Activated CD4-positive, alpha-beta T cell treated with anti-CD3 and anti-CD28 coated beads for 24 hours (primary cell): ENCODE measurements at regions not wholly inside any gene's neighbourhood (a gene's known extent, or its start where the extent isn't known, plus 50 kb on each side); places are given as distances from the start of the nearest gene placed in this dataset.

Experiments used
- DNase-seq, 2 donors: peaks; one replicate each; pipeline ENCODE4 v3.0.0-alpha.2; 2020; ENCODE audit warnings: low read depth in 2 of 2

GRCh38 chr14:86722612-86723253 lies 1192.8 kb downstream of the FLRT2 start:
- no peak for DNase-seq

- DNase-seq: no peak
Observed at GRCh38 chr14:86714575-86714974, 1184.6 kb downstream of the FLRT2 start.

GRCh38 chr14:86714153-86714552 lies 1184.2 kb downstream of the FLRT2 start:
- DNase-seq: no peak

GRCh38 chr14:86712727-86713126 lies 1182.8 kb downstream of the FLRT2 start:
- no peak for DNase-seq

GRCh38 chr14:86712176-86712575 lies 1182.2 kb downstream of the FLRT2 start:
- DNase-seq: no peak

- no peak for DNase-seq
Observed at GRCh38 chr14:86708846-86709339, 1178.9 kb downstream of the FLRT2 start.

- DNase-seq: no peak
Observed at GRCh38 chr14:86707071-86707470, 1177.1 kb downstream of the FLRT2 start.

GRCh38 chr14:86683561-86683960 lies 1153.6 kb downstream of the FLRT2 start:
- DNase-seq: no peak

- DNase-seq: no peak
Observed at GRCh38 chr14:86675059-86675458, 1145.1 kb downstream of the FLRT2 start.

GRCh38 chr14:86673523-86673969 lies 1143.6 kb downstream of the FLRT2 start:
- no peak for DNase-seq

GRCh38 chr14:86672080-86672479 lies 1142.1 kb downstream of the FLRT2 start:
- DNase-seq: no peak

GRCh38 chr14:86665975-86666374 lies 1136.0 kb downstream of the FLRT2 start:
- DNase-seq: no peak

- no peak for DNase-seq
Observed at GRCh38 chr14:86662334-86662733, 1132.4 kb downstream of the FLRT2 start.

- peak in 1 of 2 donors; percentile 8 for DNase-seq
Observed at GRCh38 chr14:86654558-86655184, 1124.7 kb downstream of the FLRT2 start.

- no peak for DNase-seq
Observed at GRCh38 chr14:86652526-86652925, 1122.6 kb downstream of the FLRT2 start.

- no peak for DNase-seq
Observed at GRCh38 chr14:86646696-86647690, 1117.0 kb downstream of the FLRT2 start.

- no peak for DNase-seq
Observed at GRCh38 chr14:86646125-86646524, 1116.2 kb downstream of the FLRT2 start.

- DNase-seq: no peak
Observed at GRCh38 chr14:86641310-86641709, 1111.4 kb downstream of the FLRT2 start.

GRCh38 chr14:86640288-86640687 lies 1110.3 kb downstream of the FLRT2 start:
- no peak for DNase-seq

GRCh38 chr14:86639666-86640065 lies 1109.7 kb downstream of the FLRT2 start:
- DNase-seq: no peak

GRCh38 chr14:86639146-86639545 lies 1109.2 kb downstream of the FLRT2 start:
- no peak for DNase-seq

GRCh38 chr14:86627080-86627479 lies 1097.1 kb downstream of the FLRT2 start:
- DNase-seq: no peak
